Neural cell (in vitro differentiated cells): ENCODE measurements at regions not wholly inside any gene's neighbourhood (a gene's known extent, or its start where the extent isn't known, plus 50 kb on each side); places are given as distances from the start of the nearest gene placed in this dataset.

ENCODE experiments used
- EP300 ChIP-seq: fragments of 450-650 bp; conservative IDR thresholded peaks from 2 replicates; pipeline ENCODE4 v1.6.1; 2014; ENCODE audit warnings: antibody characterized with exemption, mild to moderate bottlenecking, moderate library complexity; ENCODE audit not compliant: poor library complexity, severe bottlenecking
- MXI1 ChIP-seq: fragments of 450-650 bp; conservative IDR thresholded peaks from 2 replicates; pipeline ENCODE4 v1.6.1; 2014; ENCODE audit warnings: antibody characterized with exemption, mild to moderate bottlenecking; ENCODE audit not compliant: poor library complexity, severe bottlenecking
- RAD21 ChIP-seq: fragments of 450-650 bp; conservative IDR thresholded peaks from 2 replicates; pipeline ENCODE4 v1.6.1; 2014; ENCODE audit warnings: antibody characterized with exemption, mild to moderate bottlenecking, moderate library complexity
- TF ChIP-seq, protein P1 (sequence below): fragments of 450-650 bp; IDR thresholded peaks from 2 replicates; pipeline ENCODE4 v1.5.1; 2014; ENCODE audit warnings: antibody characterized with exemption, mild to moderate bottlenecking, moderate library complexity; ENCODE audit not compliant: poor library complexity, severe bottlenecking

DNA sequence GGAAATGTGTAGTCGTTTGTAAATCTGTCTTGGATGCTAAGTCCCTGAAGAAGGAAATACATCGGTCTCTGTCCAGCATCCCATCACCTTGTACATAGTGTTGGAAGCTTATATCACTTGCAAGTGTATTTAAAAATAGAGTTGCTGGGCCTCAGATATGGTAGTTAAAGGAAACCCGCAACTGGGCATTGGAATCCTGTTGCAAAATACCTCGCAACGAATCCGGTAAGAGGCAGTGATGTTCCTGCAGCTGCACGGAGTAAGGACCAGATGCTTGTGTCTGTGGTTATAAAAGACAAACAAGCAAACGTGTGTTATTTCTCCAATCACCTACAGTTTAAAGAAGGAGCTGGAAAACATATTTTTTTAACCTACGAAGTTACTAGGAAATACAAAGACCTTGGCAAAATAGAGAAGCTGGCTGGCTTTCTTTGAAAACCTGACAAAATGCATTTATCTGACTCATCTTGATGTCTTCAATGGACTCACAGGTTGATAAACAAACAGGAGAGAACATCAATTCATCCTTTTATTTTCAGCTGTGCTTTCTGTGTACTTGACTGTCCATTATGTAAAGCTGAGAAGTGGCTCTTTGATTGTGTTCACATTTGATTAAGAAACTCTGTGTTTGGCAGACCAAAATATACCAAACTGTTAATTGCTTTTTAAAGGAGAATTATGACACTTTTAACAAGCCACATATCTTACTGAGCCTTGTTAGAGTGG, 326.4 kb downstream of the SFMBT2 start:
- TF ChIP-seq RAD21 (no peak), EP300 (no peak), MXI1 (no peak)
- TF ChIP-seq, protein P1, sequence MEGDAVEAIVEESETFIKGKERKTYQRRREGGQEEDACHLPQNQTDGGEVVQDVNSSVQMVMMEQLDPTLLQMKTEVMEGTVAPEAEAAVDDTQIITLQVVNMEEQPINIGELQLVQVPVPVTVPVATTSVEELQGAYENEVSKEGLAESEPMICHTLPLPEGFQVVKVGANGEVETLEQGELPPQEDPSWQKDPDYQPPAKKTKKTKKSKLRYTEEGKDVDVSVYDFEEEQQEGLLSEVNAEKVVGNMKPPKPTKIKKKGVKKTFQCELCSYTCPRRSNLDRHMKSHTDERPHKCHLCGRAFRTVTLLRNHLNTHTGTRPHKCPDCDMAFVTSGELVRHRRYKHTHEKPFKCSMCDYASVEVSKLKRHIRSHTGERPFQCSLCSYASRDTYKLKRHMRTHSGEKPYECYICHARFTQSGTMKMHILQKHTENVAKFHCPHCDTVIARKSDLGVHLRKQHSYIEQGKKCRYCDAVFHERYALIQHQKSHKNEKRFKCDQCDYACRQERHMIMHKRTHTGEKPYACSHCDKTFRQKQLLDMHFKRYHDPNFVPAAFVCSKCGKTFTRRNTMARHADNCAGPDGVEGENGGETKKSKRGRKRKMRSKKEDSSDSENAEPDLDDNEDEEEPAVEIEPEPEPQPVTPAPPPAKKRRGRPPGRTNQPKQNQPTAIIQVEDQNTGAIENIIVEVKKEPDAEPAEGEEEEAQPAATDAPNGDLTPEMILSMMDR, result no peak
